PFSK-1 (cell line): ENCODE measurements at regions not wholly inside any gene's neighbourhood (a gene's known extent, or its start where the extent isn't known, plus 50 kb on each side); places are given as distances from the start of the nearest gene placed in this dataset.

ENCODE experiments used
- POLR2AphosphoS5 ChIP-seq: IDR thresholded peaks from 2 replicates; pipeline ENCODE4 v1.6.1; 2012; ENCODE audit warnings: low read depth, mild to moderate bottlenecking, control low read depth, low read length, moderate library complexity
- SIN3A ChIP-seq: IDR thresholded peaks from 2 replicates; pipeline ENCODE4 v1.6.1; 2012; ENCODE audit warnings: mild to moderate bottlenecking, low read length, moderate library complexity, borderline replicate concordance; ENCODE audit not compliant: insufficient read depth
- TAF1 ChIP-seq: IDR thresholded peaks from 2 replicates; pipeline ENCODE4 v1.6.1; 2012; ENCODE audit warnings: low read length, control low read depth, borderline replicate concordance; ENCODE audit not compliant: insufficient read depth
- TF ChIP-seq, protein P1 (sequence below), 2 experiments: IDR thresholded peaks; 2 replicates each; pipeline versions ENCODE4 v1.6.1 to v1.8.0; 2011 to 2012; ENCODE audit warnings: low read depth in 2 of 2, low read length in 2 of 2, control low read depth in 1 of 2, inconsistent platforms in 1 of 2, mild to moderate bottlenecking in 1 of 2, moderate library complexity in 1 of 2; ENCODE audit not compliant: insufficient read depth in 1 of 2

GRCh38 chr18:30056528-30056927 lies 986.0 kb downstream of the DSC3 start:
- no peak for TF ChIP-seq POLR2AphosphoS5
- TF ChIP-seq, protein P1, sequence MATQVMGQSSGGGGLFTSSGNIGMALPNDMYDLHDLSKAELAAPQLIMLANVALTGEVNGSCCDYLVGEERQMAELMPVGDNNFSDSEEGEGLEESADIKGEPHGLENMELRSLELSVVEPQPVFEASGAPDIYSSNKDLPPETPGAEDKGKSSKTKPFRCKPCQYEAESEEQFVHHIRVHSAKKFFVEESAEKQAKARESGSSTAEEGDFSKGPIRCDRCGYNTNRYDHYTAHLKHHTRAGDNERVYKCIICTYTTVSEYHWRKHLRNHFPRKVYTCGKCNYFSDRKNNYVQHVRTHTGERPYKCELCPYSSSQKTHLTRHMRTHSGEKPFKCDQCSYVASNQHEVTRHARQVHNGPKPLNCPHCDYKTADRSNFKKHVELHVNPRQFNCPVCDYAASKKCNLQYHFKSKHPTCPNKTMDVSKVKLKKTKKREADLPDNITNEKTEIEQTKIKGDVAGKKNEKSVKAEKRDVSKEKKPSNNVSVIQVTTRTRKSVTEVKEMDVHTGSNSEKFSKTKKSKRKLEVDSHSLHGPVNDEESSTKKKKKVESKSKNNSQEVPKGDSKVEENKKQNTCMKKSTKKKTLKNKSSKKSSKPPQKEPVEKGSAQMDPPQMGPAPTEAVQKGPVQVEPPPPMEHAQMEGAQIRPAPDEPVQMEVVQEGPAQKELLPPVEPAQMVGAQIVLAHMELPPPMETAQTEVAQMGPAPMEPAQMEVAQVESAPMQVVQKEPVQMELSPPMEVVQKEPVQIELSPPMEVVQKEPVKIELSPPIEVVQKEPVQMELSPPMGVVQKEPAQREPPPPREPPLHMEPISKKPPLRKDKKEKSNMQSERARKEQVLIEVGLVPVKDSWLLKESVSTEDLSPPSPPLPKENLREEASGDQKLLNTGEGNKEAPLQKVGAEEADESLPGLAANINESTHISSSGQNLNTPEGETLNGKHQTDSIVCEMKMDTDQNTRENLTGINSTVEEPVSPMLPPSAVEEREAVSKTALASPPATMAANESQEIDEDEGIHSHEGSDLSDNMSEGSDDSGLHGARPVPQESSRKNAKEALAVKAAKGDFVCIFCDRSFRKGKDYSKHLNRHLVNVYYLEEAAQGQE (IDR thresholded peaks at IDR 0.05; ENCODE audit: insufficient read depth in 1 of 2, low read depth in 2 of 2, low read length in 2 of 2), result no peak
- no peak for TF ChIP-seq SIN3A
- no peak for TF ChIP-seq TAF1
